ENCODE measurements at regions not wholly inside any gene's neighbourhood (a gene's known extent, or its start where the extent isn't known, plus 50 kb on each side); places are given as distances from the start of the nearest gene placed in this dataset.
"Not testable (repeated sequence)": the region's sequence is repeated elsewhere in the genome, so short reads cannot be mapped to it uniquely, and the experiment has no call there.

- H3K4me1 Mint-ChIP-seq; intact Hi-C loops (cut with DNase I, micrococcal nuclease); H3K27ac Mint-ChIP-seq; H3K36me3 Mint-ChIP-seq (ENCODE audit: low read depth); CTCF ChIA-PET; DNase-seq; H3K4me3 Mint-ChIP-seq; ATAC-seq; H3K9me3 Mint-ChIP-seq (ENCODE audit: low read depth); POLR2A ChIA-PET; H3K27me3 Mint-ChIP-seq: not testable (repeated sequence)
Observed at GRCh38 chr2:90298126-90298755, 1606.8 kb downstream of the RPIA start.

- H3K27me3 Mint-ChIP-seq; H3K4me1 Mint-ChIP-seq; intact Hi-C loops (cut with DNase I, micrococcal nuclease); H3K4me3 Mint-ChIP-seq; H3K9me3 Mint-ChIP-seq (ENCODE audit: low read depth); POLR2A ChIA-PET; ATAC-seq; H3K27ac Mint-ChIP-seq; CTCF ChIA-PET; DNase-seq; H3K36me3 Mint-ChIP-seq (ENCODE audit: low read depth): not testable (repeated sequence)
Observed at GRCh38 chr2:90298983-90299382, 1607.5 kb downstream of the RPIA start.

DNA sequence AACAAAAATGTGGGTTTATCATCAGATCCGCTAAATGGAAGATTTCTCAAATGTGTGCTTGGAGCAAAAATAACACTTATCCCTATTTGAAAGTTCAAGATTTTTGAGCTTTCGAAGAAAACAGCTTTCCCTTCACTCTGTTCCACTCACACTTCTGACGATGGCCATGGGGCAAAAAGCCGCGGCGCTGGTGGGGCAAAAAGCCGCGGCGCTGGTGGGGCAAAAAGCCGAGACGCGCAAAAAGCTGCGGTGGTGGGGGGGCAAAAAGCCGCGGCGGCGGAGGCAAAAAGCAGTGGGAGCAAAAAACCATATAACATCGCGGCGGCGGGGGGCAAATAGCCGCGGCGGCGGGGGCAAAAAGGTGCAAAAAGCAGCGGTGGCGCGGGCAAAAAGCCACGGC, 1631.5 kb downstream of the RPIA start:
- DNase-seq; H3K9me3 Mint-ChIP-seq (ENCODE audit: low read depth); POLR2A ChIA-PET; H3K27me3 Mint-ChIP-seq; H3K4me1 Mint-ChIP-seq; ATAC-seq; intact Hi-C loops (cut with DNase I, micrococcal nuclease); H3K36me3 Mint-ChIP-seq (ENCODE audit: low read depth); H3K27ac Mint-ChIP-seq; CTCF ChIA-PET: not testable (repeated sequence)
- peak overlapping the region; percentile 60 for H3K4me3 Mint-ChIP-seq

GRCh38 chr2:90323612-90324558, 1632.4 kb downstream of the RPIA start:
- H3K36me3 Mint-ChIP-seq (ENCODE audit: low read depth); ATAC-seq; H3K27ac Mint-ChIP-seq; H3K4me1 Mint-ChIP-seq; intact Hi-C loops (cut with DNase I, micrococcal nuclease); POLR2A ChIA-PET; H3K9me3 Mint-ChIP-seq (ENCODE audit: low read depth); H3K4me3 Mint-ChIP-seq; H3K27me3 Mint-ChIP-seq; DNase-seq; CTCF ChIA-PET: not testable (repeated sequence)

DNA sequence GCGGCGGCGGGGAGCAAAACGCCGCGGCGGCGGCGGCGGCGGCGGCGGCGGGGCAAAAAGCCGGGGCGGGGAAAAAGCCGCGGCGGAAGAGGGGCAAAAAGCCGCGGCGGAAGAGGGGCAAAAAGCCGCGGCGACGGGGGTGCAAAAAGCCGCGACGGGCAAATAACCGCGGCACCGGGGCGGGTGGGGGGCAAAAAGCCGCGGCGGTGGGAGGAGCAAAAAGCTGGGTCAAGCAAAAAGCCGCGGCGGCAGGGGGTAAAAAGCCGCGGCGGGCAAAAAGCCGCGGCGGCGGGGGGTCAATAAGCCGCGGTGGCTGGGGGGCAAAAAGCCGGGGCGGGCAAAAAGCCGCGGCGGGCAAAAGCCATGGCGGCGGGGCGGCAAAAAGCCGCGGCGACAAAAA, 1633.2 kb downstream of the RPIA start:
- CTCF ChIA-PET; H3K4me3 Mint-ChIP-seq; H3K4me1 Mint-ChIP-seq; H3K9me3 Mint-ChIP-seq (ENCODE audit: low read depth); intact Hi-C loops (cut with DNase I, micrococcal nuclease); POLR2A ChIA-PET; H3K36me3 Mint-ChIP-seq (ENCODE audit: low read depth); H3K27ac Mint-ChIP-seq; ATAC-seq; DNase-seq; H3K27me3 Mint-ChIP-seq: not testable (repeated sequence)

DNA sequence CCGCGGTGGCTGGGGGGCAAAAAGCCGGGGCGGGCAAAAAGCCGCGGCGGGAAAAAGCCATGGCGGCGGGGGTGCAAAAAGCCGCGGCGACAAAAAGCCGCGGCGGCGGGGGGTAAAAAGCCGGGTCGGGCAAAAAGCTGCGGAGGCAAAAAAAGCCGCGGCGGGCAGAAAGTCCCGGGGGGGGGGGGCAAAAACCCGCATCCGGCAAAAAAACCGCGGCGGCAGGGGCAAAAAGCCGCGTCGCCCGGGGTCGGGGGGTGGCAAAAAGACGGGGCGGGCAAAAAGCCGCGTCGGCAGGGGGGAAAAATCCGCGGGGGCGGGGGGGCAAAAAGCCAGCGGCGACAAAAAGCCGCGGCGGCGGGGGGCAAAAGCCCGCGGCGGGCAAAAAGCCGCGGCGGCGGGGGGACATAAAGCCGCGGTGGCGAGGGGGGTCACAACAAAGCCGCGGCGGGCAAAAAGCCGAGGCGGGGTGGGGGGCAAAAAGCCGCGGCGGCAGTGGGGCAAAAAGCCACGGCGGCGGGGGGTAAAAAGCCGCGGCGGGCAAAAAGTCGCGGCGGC, 1634.4 kb downstream of the RPIA start:
- intact Hi-C loops (cut with DNase I, micrococcal nuclease); POLR2A ChIA-PET: not testable (repeated sequence)

DNA sequence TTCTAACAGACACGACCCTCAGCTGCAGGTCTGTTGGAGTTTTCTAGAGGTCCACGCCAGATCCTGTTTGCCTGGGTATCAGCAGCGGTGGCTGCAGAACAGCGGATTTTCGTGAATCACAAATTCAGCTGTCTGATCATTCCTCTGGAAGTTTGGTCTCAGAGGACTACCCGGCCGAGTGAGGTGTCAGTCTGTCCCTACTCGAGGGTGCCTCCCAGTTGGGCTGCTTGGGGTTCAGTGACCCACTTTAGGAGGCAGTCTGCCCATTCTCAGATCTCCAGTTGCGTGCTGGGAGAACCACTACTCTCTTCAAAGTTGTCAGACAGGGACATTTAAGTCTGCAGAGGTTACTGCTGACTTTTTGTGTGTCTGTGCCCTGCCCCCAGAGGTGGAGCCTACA, 1664.1 kb downstream of the RPIA start:
- H3K27ac Mint-ChIP-seq; POLR2A ChIA-PET; ATAC-seq; DNase-seq; H3K27me3 Mint-ChIP-seq; intact Hi-C loops (cut with DNase I, micrococcal nuclease); H3K4me1 Mint-ChIP-seq; H3K4me3 Mint-ChIP-seq; H3K9me3 Mint-ChIP-seq (ENCODE audit: low read depth); H3K36me3 Mint-ChIP-seq (ENCODE audit: low read depth); CTCF ChIA-PET: not testable (repeated sequence)

More for the DNA sequence above, 1634.4 kb downstream of the RPIA start:
- ATAC-seq; H3K4me1 Mint-ChIP-seq; H3K36me3 Mint-ChIP-seq (ENCODE audit: low read depth); H3K27me3 Mint-ChIP-seq; H3K27ac Mint-ChIP-seq; H3K9me3 Mint-ChIP-seq (ENCODE audit: low read depth); CTCF ChIA-PET; DNase-seq; H3K4me3 Mint-ChIP-seq: not testable (repeated sequence)

DNA sequence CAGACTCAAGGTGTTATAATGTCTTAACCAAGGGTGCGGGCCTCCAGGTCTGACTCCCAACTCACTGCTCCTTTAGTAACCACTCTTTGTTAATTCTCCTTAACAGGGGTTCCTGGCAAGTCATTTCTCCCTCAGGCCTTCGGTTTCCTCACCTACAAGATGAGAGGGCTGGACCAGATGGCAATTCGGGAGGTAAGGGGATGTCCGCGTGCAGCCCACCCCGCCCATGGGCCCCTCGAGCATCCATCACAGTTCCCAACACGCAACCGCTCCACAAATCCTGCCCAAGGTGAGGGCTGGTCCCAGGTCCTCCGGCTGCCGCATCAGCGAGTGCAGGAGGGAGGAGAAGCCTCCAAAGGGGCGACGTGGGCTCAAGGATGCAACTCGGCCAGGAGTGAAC, 1667.9 kb downstream of the RPIA start:
- CTCF ChIA-PET; ATAC-seq; H3K27ac Mint-ChIP-seq; intact Hi-C loops (cut with DNase I, micrococcal nuclease); H3K4me1 Mint-ChIP-seq; H3K36me3 Mint-ChIP-seq (ENCODE audit: low read depth); H3K9me3 Mint-ChIP-seq (ENCODE audit: low read depth); POLR2A ChIA-PET; H3K4me3 Mint-ChIP-seq; DNase-seq; H3K27me3 Mint-ChIP-seq: not testable (repeated sequence)

DNA sequence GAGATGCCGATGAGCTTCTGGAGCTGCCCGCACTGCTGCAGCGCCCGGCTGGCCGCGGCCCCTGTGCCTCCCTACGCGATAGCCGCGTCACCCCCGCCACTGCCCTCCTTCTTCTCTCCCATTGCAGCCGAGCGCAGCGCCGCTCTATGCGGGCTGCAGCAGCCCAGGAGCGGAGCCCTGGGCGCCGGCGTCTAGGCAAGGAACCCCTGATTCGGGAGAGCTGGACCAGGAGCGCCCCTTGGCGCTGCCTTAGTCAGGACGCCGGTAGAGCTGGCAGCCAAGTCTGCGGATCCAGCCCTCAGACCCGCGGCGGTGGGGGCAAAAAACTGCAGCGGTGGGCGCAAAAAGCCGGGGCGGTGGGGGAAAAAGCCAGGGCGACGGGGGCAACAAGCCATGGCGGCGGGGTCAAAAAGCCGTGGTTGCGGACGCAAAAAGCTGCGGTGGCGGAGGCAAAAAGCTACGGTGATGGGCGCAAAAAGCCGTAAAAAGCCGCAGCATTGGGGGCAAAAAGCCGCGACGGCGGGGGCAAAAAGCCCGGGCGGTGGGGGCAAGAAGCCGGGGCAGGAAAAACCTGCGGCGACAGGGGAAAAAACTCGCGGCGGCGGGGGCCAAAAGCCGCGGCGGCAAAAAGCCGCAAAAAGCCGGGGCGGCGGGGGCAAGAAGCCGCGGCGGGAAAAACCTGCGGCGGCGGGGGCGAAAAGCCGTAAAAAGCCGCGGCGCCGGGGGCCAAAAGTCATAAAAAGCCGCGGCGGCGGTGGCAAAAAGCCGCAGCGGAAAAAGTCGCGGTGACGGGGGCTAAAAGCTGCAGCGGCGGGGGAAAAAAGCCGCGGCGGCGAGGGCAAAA, 1668.6 kb downstream of the RPIA start:
- POLR2A ChIA-PET; H3K27me3 Mint-ChIP-seq; CTCF ChIA-PET; H3K9me3 Mint-ChIP-seq (ENCODE audit: low read depth); H3K27ac Mint-ChIP-seq; H3K36me3 Mint-ChIP-seq (ENCODE audit: low read depth); H3K4me3 Mint-ChIP-seq; H3K4me1 Mint-ChIP-seq; DNase-seq; ATAC-seq; intact Hi-C loops (cut with DNase I, micrococcal nuclease): not testable (repeated sequence)

GRCh38 chr2:90360731-90361035, 1669.2 kb downstream of the RPIA start:
- CTCF ChIA-PET; POLR2A ChIA-PET; H3K27me3 Mint-ChIP-seq; H3K9me3 Mint-ChIP-seq (ENCODE audit: low read depth); H3K27ac Mint-ChIP-seq; intact Hi-C loops (cut with DNase I, micrococcal nuclease); H3K4me3 Mint-ChIP-seq; H3K4me1 Mint-ChIP-seq; DNase-seq; ATAC-seq; H3K36me3 Mint-ChIP-seq (ENCODE audit: low read depth): not testable (repeated sequence)

All from activated CD4-positive, alpha-beta T cell treated with anti-CD3 and anti-CD28 coated beads for 36 hours (primary cell).